Suppressor macrophage treated with lipopolysaccharide for 1 hour (primary cell): ENCODE measurements at regions not wholly inside any gene's neighbourhood (a gene's known extent, or its start where the extent isn't known, plus 50 kb on each side); places are given as distances from the start of the nearest gene placed in this dataset.
A peak's percentile ranks its signal among the peaks of the same experiment; 100 is the strongest.
"Not testable (repeated sequence)": the region's sequence is repeated elsewhere in the genome, so short reads cannot be mapped to it uniquely, and the experiment has no call there.

Experiments used
- DNase-seq, 3 donors: peaks; one replicate each; pipeline ENCODE4 v3.0.0-alpha.2; 2020 to 2022

- no peak for DNase-seq
Measured at GRCh38 chr6:119764927-119765681, 415.5 kb upstream of the MAN1A1 start.

GRCh38 chr6:119760046-119760445 lies 410.5 kb upstream of the MAN1A1 start:
- DNase-seq: no peak

- DNase-seq: no peak
Measured at GRCh38 chr6:119758385-119758784, 408.8 kb upstream of the MAN1A1 start.

GRCh38 chr6:119757467-119757866 lies 407.9 kb upstream of the MAN1A1 start:
- DNase-seq: no peak

- DNase-seq: no peak
Measured at GRCh38 chr6:119749335-119749734, 399.8 kb upstream of the MAN1A1 start.

- DNase-seq: not testable (repeated sequence)
Measured at GRCh38 chr6:119748535-119748934, 399.0 kb upstream of the MAN1A1 start.

- DNase-seq: peak; percentile 76 to 87 (median 81)
Measured at GRCh38 chr6:119742188-119742803, 392.7 kb upstream of the MAN1A1 start.

GRCh38 chr6:119739769-119740168 lies 390.2 kb upstream of the MAN1A1 start:
- DNase-seq: no peak

- DNase-seq: no peak
Measured at GRCh38 chr6:119738425-119738824, 388.9 kb upstream of the MAN1A1 start.

GRCh38 chr6:119736296-119737021 lies 386.9 kb upstream of the MAN1A1 start:
- no peak for DNase-seq

- DNase-seq: no peak
Measured at GRCh38 chr6:119735530-119735929, 386.0 kb upstream of the MAN1A1 start.

- DNase-seq: no peak
Measured at GRCh38 chr6:119734227-119734626, 384.7 kb upstream of the MAN1A1 start.

GRCh38 chr6:119728935-119729334 lies 379.4 kb upstream of the MAN1A1 start:
- DNase-seq: no peak

- DNase-seq: no peak
Measured at GRCh38 chr6:119728220-119728750, 378.7 kb upstream of the MAN1A1 start.

- no peak for DNase-seq
Measured at GRCh38 chr6:119727504-119728219, 378.1 kb upstream of the MAN1A1 start.

GRCh38 chr6:119726912-119727311 lies 377.4 kb upstream of the MAN1A1 start:
- DNase-seq: not testable (repeated sequence)

- no peak for DNase-seq
Measured at GRCh38 chr6:119726086-119726485, 376.5 kb upstream of the MAN1A1 start.

- DNase-seq: peak in 1 of 3 donors; percentile 7
Measured at GRCh38 chr6:119720160-119720559, 370.6 kb upstream of the MAN1A1 start.

GRCh38 chr6:119717942-119718341 lies 368.4 kb upstream of the MAN1A1 start:
- peak; percentile 5 to 73 (median 42) for DNase-seq

GRCh38 chr6:119716668-119717270 lies 367.2 kb upstream of the MAN1A1 start:
- no peak for DNase-seq

- no peak for DNase-seq
Measured at GRCh38 chr6:119713903-119714302, 364.3 kb upstream of the MAN1A1 start.

- no peak for DNase-seq
Measured at GRCh38 chr6:119686644-119687043, 337.1 kb upstream of the MAN1A1 start.
